GM12891 (cell line): ENCODE measurements at regions not wholly inside any gene's neighbourhood (a gene's known extent, or its start where the extent isn't known, plus 50 kb on each side); places are given as distances from the start of the nearest gene placed in this dataset.

Experiments used
- POLR2A ChIP-seq: IDR thresholded peaks from 2 replicates; pipeline ENCODE4 v1.6.1; 2011; ENCODE audit warnings: low read depth, low read length, control low read depth
- POLR2AphosphoS5 ChIP-seq: IDR thresholded peaks from 2 replicates; pipeline ENCODE4 v1.6.1; 2011; ENCODE audit warnings: low read depth, low read length, control low read depth
- TAF1 ChIP-seq: IDR thresholded peaks from 2 replicates; pipeline ENCODE4 v1.6.1; 2011; ENCODE audit warnings: low read depth, low read length, control low read depth

DNA sequence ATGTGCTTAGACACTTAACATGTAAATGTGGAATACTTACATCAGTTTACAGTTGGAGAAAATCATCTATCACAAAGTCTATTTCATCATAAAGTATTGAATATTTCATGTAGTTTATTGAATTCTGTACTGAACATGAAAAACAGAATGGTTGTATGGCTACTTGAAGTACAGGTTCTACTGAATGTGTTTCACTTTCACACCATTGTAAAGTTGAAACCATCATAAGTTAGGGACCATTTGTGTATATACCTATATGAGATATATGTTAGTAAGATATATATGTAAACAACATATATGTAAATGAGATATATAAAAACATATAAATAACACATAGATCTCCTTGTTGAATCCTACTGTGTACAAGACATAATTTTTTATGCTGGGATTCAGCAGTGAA, 63.0 kb upstream of the TAF11L2 start:
- TF ChIP-seq POLR2A (no peak), POLR2AphosphoS5 (no peak), TAF1 (no peak)
